OCI-LY1 (cell line): ENCODE measurements at regions not wholly inside any gene's neighbourhood (a gene's known extent, or its start where the extent isn't known, plus 50 kb on each side); places are given as distances from the start of the nearest gene placed in this dataset.

Experiments used
- EZH2 ChIP-seq: fragments of 200-600 bp; sonication (generic), shearing (Covaris generic); IDR thresholded peaks from 2 replicates; pipeline ENCODE4 v1.8.0; 2017; ENCODE audit warnings: borderline replicate concordance, mixed run types, mild to moderate bottlenecking, antibody characterized with exemption, low read length, moderate library complexity, mixed read lengths
- TF ChIP-seq, protein P1 (sequence below): fragments of 200-600 bp; sonication (generic), shearing (Covaris generic); IDR thresholded peaks from 2 replicates; pipeline ENCODE4 v1.5.1; 2017; ENCODE audit warnings: mild to moderate bottlenecking, antibody characterized with exemption, low read length, moderate library complexity, mixed read lengths

DNA sequence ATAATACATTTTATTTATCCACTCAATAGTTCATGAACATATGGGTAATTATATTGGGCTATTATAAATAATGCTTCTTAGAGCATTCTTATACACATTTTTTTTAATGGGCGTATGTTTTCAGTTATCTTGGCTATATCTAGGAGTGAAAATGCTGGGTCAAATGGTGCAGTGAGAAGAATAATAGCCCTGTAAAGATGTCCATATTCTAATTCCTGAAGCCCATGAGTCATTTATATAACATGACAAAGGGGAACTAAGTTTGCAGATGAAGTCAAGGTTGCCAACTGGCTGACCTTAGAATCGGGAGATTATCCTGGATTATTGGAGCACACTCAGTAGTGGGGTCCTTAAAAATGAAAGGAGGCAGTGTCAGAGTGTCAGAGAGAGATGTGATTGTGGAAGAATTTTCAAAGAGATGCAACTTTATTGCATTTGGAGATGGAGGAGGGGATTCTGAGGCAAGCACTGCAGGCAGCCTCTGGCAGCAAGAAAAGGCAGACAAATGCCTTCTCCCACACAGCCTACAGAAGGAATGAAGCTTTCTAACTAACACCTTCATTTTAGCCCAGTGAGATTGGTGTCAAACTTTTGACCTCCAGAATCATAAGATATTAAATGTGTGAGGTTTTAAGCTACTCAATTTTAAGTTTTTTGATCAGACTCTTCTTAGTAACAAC lies 106.1 kb upstream of the HS3ST1 start:
- TF ChIP-seq, protein P1, sequence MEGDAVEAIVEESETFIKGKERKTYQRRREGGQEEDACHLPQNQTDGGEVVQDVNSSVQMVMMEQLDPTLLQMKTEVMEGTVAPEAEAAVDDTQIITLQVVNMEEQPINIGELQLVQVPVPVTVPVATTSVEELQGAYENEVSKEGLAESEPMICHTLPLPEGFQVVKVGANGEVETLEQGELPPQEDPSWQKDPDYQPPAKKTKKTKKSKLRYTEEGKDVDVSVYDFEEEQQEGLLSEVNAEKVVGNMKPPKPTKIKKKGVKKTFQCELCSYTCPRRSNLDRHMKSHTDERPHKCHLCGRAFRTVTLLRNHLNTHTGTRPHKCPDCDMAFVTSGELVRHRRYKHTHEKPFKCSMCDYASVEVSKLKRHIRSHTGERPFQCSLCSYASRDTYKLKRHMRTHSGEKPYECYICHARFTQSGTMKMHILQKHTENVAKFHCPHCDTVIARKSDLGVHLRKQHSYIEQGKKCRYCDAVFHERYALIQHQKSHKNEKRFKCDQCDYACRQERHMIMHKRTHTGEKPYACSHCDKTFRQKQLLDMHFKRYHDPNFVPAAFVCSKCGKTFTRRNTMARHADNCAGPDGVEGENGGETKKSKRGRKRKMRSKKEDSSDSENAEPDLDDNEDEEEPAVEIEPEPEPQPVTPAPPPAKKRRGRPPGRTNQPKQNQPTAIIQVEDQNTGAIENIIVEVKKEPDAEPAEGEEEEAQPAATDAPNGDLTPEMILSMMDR, result no peak
- TF ChIP-seq EZH2, result no peak
